ENCODE measurements at regions not wholly inside any gene's neighbourhood (a gene's known extent, or its start where the extent isn't known, plus 50 kb on each side); places are given as distances from the start of the nearest gene placed in this dataset.

DNA sequence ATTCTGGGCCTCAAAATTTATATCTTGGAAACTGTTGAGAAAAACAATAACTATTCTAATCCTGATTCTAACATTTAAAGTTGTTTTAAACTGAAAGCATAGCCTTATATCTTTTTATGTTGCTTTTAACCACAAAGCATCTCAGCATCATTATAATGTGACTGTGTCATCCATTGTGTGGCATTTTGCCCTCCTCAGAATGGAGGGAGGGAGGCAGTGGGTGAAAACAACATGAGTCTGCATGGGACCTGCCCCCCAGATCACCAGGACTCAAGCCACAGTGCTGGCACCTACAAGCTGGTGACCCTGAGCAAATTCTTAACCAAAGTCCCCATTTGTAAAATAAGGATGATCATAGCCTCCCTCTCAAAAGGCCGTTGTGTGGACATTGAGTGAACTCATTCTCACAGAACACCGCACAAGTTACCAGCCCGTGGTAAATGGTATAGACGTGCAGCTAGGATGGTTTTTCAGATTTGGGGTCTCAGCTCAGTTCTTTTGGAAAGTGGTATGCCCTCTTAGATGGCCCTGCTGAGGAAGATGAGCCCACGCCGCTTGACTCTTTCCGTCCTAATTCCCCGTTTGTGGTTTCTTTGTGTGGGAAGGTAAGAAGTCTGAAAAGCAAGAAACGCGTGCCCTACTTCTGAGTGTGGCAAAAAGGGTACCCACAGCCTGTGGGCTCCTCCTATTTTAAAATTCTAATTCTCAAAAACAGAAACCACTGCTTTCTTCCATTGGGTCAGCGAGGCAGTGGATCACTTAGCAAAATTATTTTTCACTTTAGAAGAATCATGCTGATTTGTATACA is 305.0 kb upstream of the ID2 start:
- no peaks in the 10 kb centered on the region for H3K27me3 Mint-ChIP-seq (ENCODE audit: insufficient read depth)
- no peaks in the 10 kb centered on the region for H3K27me3 ChIP-seq (ENCODE audit: control insufficient read depth, insufficient read depth, low read length, poor library complexity, severe bottlenecking)
- TF ChIP-seq, protein P1, sequence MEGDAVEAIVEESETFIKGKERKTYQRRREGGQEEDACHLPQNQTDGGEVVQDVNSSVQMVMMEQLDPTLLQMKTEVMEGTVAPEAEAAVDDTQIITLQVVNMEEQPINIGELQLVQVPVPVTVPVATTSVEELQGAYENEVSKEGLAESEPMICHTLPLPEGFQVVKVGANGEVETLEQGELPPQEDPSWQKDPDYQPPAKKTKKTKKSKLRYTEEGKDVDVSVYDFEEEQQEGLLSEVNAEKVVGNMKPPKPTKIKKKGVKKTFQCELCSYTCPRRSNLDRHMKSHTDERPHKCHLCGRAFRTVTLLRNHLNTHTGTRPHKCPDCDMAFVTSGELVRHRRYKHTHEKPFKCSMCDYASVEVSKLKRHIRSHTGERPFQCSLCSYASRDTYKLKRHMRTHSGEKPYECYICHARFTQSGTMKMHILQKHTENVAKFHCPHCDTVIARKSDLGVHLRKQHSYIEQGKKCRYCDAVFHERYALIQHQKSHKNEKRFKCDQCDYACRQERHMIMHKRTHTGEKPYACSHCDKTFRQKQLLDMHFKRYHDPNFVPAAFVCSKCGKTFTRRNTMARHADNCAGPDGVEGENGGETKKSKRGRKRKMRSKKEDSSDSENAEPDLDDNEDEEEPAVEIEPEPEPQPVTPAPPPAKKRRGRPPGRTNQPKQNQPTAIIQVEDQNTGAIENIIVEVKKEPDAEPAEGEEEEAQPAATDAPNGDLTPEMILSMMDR (conservative IDR thresholded peaks at IDR 0.05), result no peak
- peaks cover 15% of the 10 kb centered on the region for H3K9me3 Mint-ChIP-seq
- 86 to 93% methylated on average over 4 to 11 of the region's 11 CpGs for WGBS, 2 experiments (ENCODE audit: insufficient coverage in 1 of 2, insufficient read length in 1 of 2)
- no peak overlapping the region for H3K4me3 ChIP-seq (ENCODE audit: low read length)
- H3K36me3 ChIP-seq (ENCODE audit: control insufficient read depth, insufficient read depth, low read length), result no peaks in the 10 kb centered on the region
- H3K4me1 ChIP-seq (ENCODE audit: control insufficient read depth, insufficient read depth, low read length), result no peaks in the 10 kb centered on the region
- DNase-seq, result no peak
- no peak overlapping the region for H3K27ac Mint-ChIP-seq
- no peak overlapping the region for H3K27ac ChIP-seq (ENCODE audit: low read depth, low read length)
- peaks cover 4% of the 10 kb centered on the region for H3K9me3 ChIP-seq (ENCODE audit: control insufficient read depth, low read length)
- no peak overlapping the region for H3K9ac ChIP-seq (ENCODE audit: extremely low read depth, low read length, poor library complexity, severe bottlenecking)
- no peaks in the 10 kb centered on the region for H3K36me3 Mint-ChIP-seq (ENCODE audit: low read depth)
- H3K4me1 Mint-ChIP-seq, result peaks cover 6% of the 10 kb centered on the region
- H3K4me3 Mint-ChIP-seq, result no peak overlapping the region

GRCh38 chr2:8378016-8378810 is 303.6 kb upstream of the ID2 start:
- 90 to 93% methylated on average over 5 to 9 of the region's 9 CpGs for WGBS, 2 experiments (ENCODE audit: insufficient coverage in 1 of 2, insufficient read length in 1 of 2)
- Mint-ChIP-seq H3K4me1 (peaks cover 17% of the 10 kb centered on the region), H3K36me3 (ENCODE audit: low read depth) (no peaks in the 10 kb centered on the region), H3K9me3 (peaks cover 8% of the 10 kb centered on the region), H3K4me3 (no peak overlapping the region), H3K27ac (no peak overlapping the region), H3K27me3 (ENCODE audit: insufficient read depth) (no peaks in the 10 kb centered on the region)
- no peaks in the 10 kb centered on the region for H3K9me3 ChIP-seq (ENCODE audit: control insufficient read depth, low read length)
- H3K4me1 ChIP-seq (ENCODE audit: control insufficient read depth, insufficient read depth, low read length), result peaks cover 3% of the 10 kb centered on the region
- no peaks in the 10 kb centered on the region for H3K36me3 ChIP-seq (ENCODE audit: control insufficient read depth, insufficient read depth, low read length)
- no peak overlapping the region for H3K27ac ChIP-seq (ENCODE audit: low read depth, low read length)
- no peak overlapping the region for H3K9ac ChIP-seq (ENCODE audit: extremely low read depth, low read length, poor library complexity, severe bottlenecking)
- no peak for DNase-seq
- H3K4me3 ChIP-seq (ENCODE audit: low read length), result no peak overlapping the region
- no peaks in the 10 kb centered on the region for H3K27me3 ChIP-seq (ENCODE audit: control insufficient read depth, insufficient read depth, low read length, poor library complexity, severe bottlenecking)
- TF ChIP-seq, protein P1 (conservative IDR thresholded peaks at IDR 0.05), result no peak

DNA sequence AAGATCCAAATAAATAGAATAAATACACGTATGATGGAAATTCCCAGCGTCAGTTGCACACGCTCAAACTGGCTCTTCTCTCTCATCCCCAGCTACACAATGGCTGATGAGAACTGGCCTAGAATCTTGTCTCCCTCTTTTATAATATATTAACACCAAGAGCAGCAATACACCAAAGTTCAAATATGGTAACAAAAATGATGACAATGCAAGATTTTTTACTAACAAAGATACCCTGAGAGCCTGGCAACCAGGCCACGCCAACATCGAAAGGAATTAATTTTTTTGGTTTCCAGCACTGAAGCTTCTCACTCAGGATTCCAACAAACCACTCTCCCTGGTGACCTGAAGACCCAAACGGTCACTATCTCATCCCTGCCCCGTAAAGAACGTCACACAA is 302.7 kb upstream of the ID2 start:
- TF ChIP-seq, protein P1 (conservative IDR thresholded peaks at IDR 0.05), result no peak
- H3K9me3 ChIP-seq (ENCODE audit: control insufficient read depth, low read length), result no peaks in the 10 kb centered on the region
- no peaks in the 10 kb centered on the region for H3K36me3 ChIP-seq (ENCODE audit: control insufficient read depth, insufficient read depth, low read length)
- H3K4me1 Mint-ChIP-seq, result peaks cover 21% of the 10 kb centered on the region
- H3K27me3 ChIP-seq (ENCODE audit: control insufficient read depth, insufficient read depth, low read length, poor library complexity, severe bottlenecking), result no peaks in the 10 kb centered on the region
- H3K36me3 Mint-ChIP-seq (ENCODE audit: low read depth), result no peaks in the 10 kb centered on the region
- H3K27ac Mint-ChIP-seq, result no peak overlapping the region
- H3K4me1 ChIP-seq (ENCODE audit: control insufficient read depth, insufficient read depth, low read length), result peaks cover 4% of the 10 kb centered on the region
- H3K9me3 Mint-ChIP-seq, result peaks cover 5% of the 10 kb centered on the region
- no peak overlapping the region for H3K9ac ChIP-seq (ENCODE audit: extremely low read depth, low read length, poor library complexity, severe bottlenecking)
- no peak overlapping the region for H3K4me3 ChIP-seq (ENCODE audit: low read length)
- no peaks in the 10 kb centered on the region for H3K27me3 Mint-ChIP-seq (ENCODE audit: insufficient read depth)
- DNase-seq, result no peak
- WGBS, 2 experiments (ENCODE audit: insufficient coverage in 1 of 2, insufficient read length in 1 of 2), result 96 to 98% methylated on average over 6 to 8 of the region's 8 CpGs
- no peak overlapping the region for H3K27ac ChIP-seq (ENCODE audit: low read depth, low read length)
- H3K4me3 Mint-ChIP-seq, result no peak overlapping the region

Measured in endodermal cell (in vitro differentiated cells).